HG02973 (cell line): ENCODE measurements at regions not wholly inside any gene's neighbourhood (a gene's known extent, or its start where the extent isn't known, plus 50 kb on each side); places are given as distances from the start of the nearest gene placed in this dataset.
"Not testable (repeated sequence)": the region's sequence is repeated elsewhere in the genome, so short reads cannot be mapped to it uniquely, and the experiment has no call there.

ENCODE experiments used
- ATAC-seq: cut with Tn5 transposase; IDR thresholded peaks from one replicate; pipeline ENCODE4 v1.9.1; 2021; ENCODE audit warnings: moderate library complexity; ENCODE audit not compliant: unreplicated experiment

- ATAC-seq: no peak
Measured at GRCh38 chr9:1115370-1115769, 65.2 kb downstream of the DMRT2 start.

GRCh38 chr9:1117439-1117838, 67.3 kb downstream of the DMRT2 start:
- no peak for ATAC-seq

- no peak for ATAC-seq
Measured at GRCh38 chr9:1120500-1121165, 70.5 kb downstream of the DMRT2 start.

- ATAC-seq: no peak
Measured at GRCh38 chr9:1125741-1126140, 75.6 kb downstream of the DMRT2 start.

GRCh38 chr9:1128046-1128445, 77.9 kb downstream of the DMRT2 start:
- ATAC-seq: no peak

GRCh38 chr9:1129382-1129781, 79.2 kb downstream of the DMRT2 start:
- no peak for ATAC-seq

GRCh38 chr9:1140057-1140456, 89.9 kb downstream of the DMRT2 start:
- no peak for ATAC-seq

GRCh38 chr9:1151691-1152090, 101.5 kb downstream of the DMRT2 start:
- ATAC-seq: no peak

GRCh38 chr9:1152171-1152570, 102.0 kb downstream of the DMRT2 start:
- ATAC-seq: no peak

- no peak for ATAC-seq
Measured at GRCh38 chr9:1154739-1155138, 104.6 kb downstream of the DMRT2 start.

GRCh38 chr9:1155602-1156001, 105.4 kb downstream of the DMRT2 start:
- no peak for ATAC-seq

- ATAC-seq: no peak
Measured at GRCh38 chr9:1156794-1157550, 106.8 kb downstream of the DMRT2 start.

- ATAC-seq: no peak
Measured at GRCh38 chr9:1157836-1158235, 107.7 kb downstream of the DMRT2 start.

GRCh38 chr9:1170918-1171317, 120.8 kb downstream of the DMRT2 start:
- ATAC-seq: no peak

GRCh38 chr9:1171546-1171945, 121.4 kb downstream of the DMRT2 start:
- ATAC-seq: no peak

- ATAC-seq: no peak
Measured at GRCh38 chr9:1173211-1173610, 123.1 kb downstream of the DMRT2 start.

GRCh38 chr9:1173993-1174392, 123.8 kb downstream of the DMRT2 start:
- no peak for ATAC-seq

GRCh38 chr9:1179366-1179765, 129.2 kb downstream of the DMRT2 start:
- ATAC-seq: no peak

GRCh38 chr9:1184146-1184545, 134.0 kb downstream of the DMRT2 start:
- no peak for ATAC-seq

- not testable (repeated sequence) for ATAC-seq
Measured at GRCh38 chr9:1187137-1187536, 137.0 kb downstream of the DMRT2 start.

GRCh38 chr9:1195636-1196035, 145.5 kb downstream of the DMRT2 start:
- ATAC-seq: not testable (repeated sequence)

- ATAC-seq: no peak
Measured at GRCh38 chr9:1198085-1198484, 147.9 kb downstream of the DMRT2 start.

- ATAC-seq: no peak
Measured at GRCh38 chr9:1200847-1201251, 150.7 kb downstream of the DMRT2 start.
